Activated naive CD8-positive, alpha-beta T cell treated with anti-CD3 and anti-CD28 coated beads for 36 hours (primary cell): ENCODE measurements at regions not wholly inside any gene's neighbourhood (a gene's known extent, or its start where the extent isn't known, plus 50 kb on each side); places are given as distances from the start of the nearest gene placed in this dataset.

ENCODE experiments used
- DNase-seq: peaks from one replicate; pipeline ENCODE4 v3.0.0; 2021
- H3K27ac Mint-ChIP-seq: one replicate; pipeline ENCODE4 v1.8.0; 2022; ENCODE audit warnings: mild to moderate bottlenecking, moderate library complexity, mixed read lengths
- H3K27me3 Mint-ChIP-seq: one replicate; pipeline ENCODE4 v1.8.0; 2022; ENCODE audit warnings: mild to moderate bottlenecking, mixed read lengths
- H3K36me3 Mint-ChIP-seq: one replicate; pipeline ENCODE4 v1.8.0; 2021; ENCODE audit warnings: mild to moderate bottlenecking, mixed read lengths
- H3K4me1 Mint-ChIP-seq: one replicate; pipeline ENCODE4 v1.8.0; 2021; ENCODE audit warnings: mixed read lengths
- H3K4me3 Mint-ChIP-seq: one replicate; pipeline ENCODE4 v1.8.0; 2022; ENCODE audit warnings: mild to moderate bottlenecking, moderate library complexity, mixed read lengths
- H3K9me3 Mint-ChIP-seq: one replicate; pipeline ENCODE4 v1.8.0; 2022; ENCODE audit warnings: mixed read lengths

- no peaks in the 10 kb centered on the region for H3K4me1 Mint-ChIP-seq
- H3K36me3 Mint-ChIP-seq, result no peaks in the 10 kb centered on the region
- DNase-seq, result no peak
- H3K27me3 Mint-ChIP-seq, result peaks cover 4% of the 10 kb centered on the region
- H3K4me3 Mint-ChIP-seq, result no peak overlapping the region
- no peaks in the 10 kb centered on the region for H3K9me3 Mint-ChIP-seq
- no peak overlapping the region for H3K27ac Mint-ChIP-seq
These were observed 637.7 kb upstream of the FANCL start for GRCh38 chr2:58878778-58879177.

GRCh38 chr2:58876126-58876525, 635.0 kb upstream of the FANCL start:
- DNase-seq, result no peak
- Mint-ChIP-seq H3K27me3 (peaks cover 4% of the 10 kb centered on the region), H3K27ac (no peak overlapping the region), H3K36me3 (no peaks in the 10 kb centered on the region), H3K4me3 (no peak overlapping the region), H3K9me3 (no peaks in the 10 kb centered on the region), H3K4me1 (no peaks in the 10 kb centered on the region)

GRCh38 chr2:58875436-58875835, 634.3 kb upstream of the FANCL start:
- no peaks in the 10 kb centered on the region for H3K4me1 Mint-ChIP-seq
- H3K27me3 Mint-ChIP-seq, result peaks cover 9% of the 10 kb centered on the region
- DNase-seq, result no peak
- H3K36me3 Mint-ChIP-seq, result no peaks in the 10 kb centered on the region
- no peaks in the 10 kb centered on the region for H3K9me3 Mint-ChIP-seq
- no peak overlapping the region for H3K4me3 Mint-ChIP-seq
- no peak overlapping the region for H3K27ac Mint-ChIP-seq

DNA sequence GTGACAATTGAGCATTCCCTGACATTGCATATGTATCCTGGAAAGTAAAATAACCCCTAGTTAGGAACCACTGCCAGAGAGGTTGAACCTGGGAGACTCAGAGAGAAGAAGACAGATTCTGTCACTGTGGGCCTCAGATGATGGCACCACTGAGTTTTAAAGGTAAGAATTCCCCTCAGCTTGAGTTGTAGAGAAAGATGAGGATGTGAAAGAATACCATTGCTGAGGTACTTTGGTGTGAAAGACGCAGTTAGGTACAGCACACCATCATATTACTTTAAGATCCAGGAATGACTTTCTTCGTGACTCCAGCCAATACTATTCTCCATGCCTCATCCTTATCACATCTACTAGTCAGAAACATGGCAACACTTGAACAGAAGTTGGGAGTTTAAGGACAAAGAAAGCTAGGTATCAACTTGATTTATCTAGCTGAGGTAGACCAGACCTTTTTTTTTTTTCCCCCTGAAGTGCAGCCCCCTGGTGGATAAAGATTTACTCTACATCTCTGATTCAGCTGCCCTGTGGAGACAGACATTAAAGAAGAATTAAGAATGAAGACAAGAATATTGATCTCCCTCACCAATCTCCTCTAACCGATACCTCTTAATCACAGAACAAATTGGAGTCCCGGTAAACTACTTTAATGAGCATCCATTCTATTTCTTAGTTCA, 630.5 kb upstream of the FANCL start:
- H3K4me1 Mint-ChIP-seq, result peaks cover 6% of the 10 kb centered on the region
- no peaks in the 10 kb centered on the region for H3K9me3 Mint-ChIP-seq
- H3K27ac Mint-ChIP-seq, result no peak overlapping the region
- no peak for DNase-seq
- H3K27me3 Mint-ChIP-seq, result peaks cover 18% of the 10 kb centered on the region
- no peaks in the 10 kb centered on the region for H3K36me3 Mint-ChIP-seq
- H3K4me3 Mint-ChIP-seq, result no peak overlapping the region

GRCh38 chr2:58870704-58871103, 629.6 kb upstream of the FANCL start:
- Mint-ChIP-seq H3K27me3 (peaks cover 23% of the 10 kb centered on the region), H3K27ac (no peak overlapping the region), H3K4me3 (no peak overlapping the region), H3K9me3 (no peaks in the 10 kb centered on the region), H3K36me3 (no peaks in the 10 kb centered on the region), H3K4me1 (peaks cover 13% of the 10 kb centered on the region)
- DNase-seq, result no peak

DNA sequence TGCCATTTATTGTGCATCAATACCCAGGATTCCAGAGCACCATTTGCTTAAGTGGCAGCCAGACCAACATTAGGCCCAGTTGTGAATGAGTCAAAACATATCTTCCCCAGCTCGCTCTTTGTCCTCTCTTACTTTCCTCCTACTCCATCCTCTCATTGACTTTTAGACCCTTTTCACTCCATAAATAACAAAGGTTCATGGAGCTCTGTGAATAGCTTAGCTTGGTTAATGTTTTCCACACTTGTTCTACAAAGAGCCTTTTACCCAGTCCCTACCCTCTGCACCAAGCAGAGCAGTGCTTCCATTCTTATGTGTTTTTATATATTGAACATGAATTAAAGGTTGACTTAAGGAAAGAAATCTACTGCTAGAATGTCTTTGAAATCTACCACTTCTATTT, 625.8 kb upstream of the FANCL start:
- no peak for DNase-seq
- no peaks in the 10 kb centered on the region for H3K36me3 Mint-ChIP-seq

DNA sequence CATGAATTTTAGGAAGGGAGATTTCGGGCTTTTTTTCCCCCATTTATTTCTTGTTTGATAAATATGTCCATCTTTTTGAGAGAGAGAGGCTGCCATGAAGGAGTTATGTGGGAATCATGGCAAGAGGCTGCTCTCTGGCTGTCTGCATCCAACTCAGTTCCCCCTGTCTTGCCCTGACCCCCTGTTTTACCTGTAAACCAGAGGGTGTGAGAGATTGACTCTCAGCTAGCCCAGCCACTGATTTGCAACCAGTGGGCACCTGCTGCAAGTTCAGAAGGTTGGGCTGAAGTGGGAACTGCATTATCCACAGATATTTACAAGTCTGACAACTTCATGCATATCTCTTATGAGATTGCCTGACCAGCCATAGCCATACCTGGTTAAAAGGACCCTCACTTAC, 625.4 kb upstream of the FANCL start:
- Mint-ChIP-seq H3K4me1 (peaks cover 16% of the 10 kb centered on the region), H3K4me3 (no peak overlapping the region), H3K27me3 (peaks cover 20% of the 10 kb centered on the region)

More for the DNA sequence above, 625.8 kb upstream of the FANCL start:
- no peak overlapping the region for H3K4me3 Mint-ChIP-seq
- H3K27ac Mint-ChIP-seq, result no peak overlapping the region
- peaks cover 20% of the 10 kb centered on the region for H3K27me3 Mint-ChIP-seq
- peaks cover 16% of the 10 kb centered on the region for H3K4me1 Mint-ChIP-seq
- H3K9me3 Mint-ChIP-seq, result no peaks in the 10 kb centered on the region

GRCh38 chr2:58866040-58866439, 624.9 kb upstream of the FANCL start:
- peak; percentile 10 for DNase-seq
- Mint-ChIP-seq H3K4me1 (peaks cover 16% of the 10 kb centered on the region), H3K9me3 (no peaks in the 10 kb centered on the region), H3K4me3 (no peak overlapping the region), H3K36me3 (no peaks in the 10 kb centered on the region), H3K27me3 (peaks cover 20% of the 10 kb centered on the region), H3K27ac (no peak overlapping the region)

More for the DNA sequence above, 625.4 kb upstream of the FANCL start:
- Mint-ChIP-seq H3K9me3 (no peaks in the 10 kb centered on the region), H3K36me3 (no peaks in the 10 kb centered on the region), H3K27ac (no peak overlapping the region)
- DNase-seq, result no peak

DNA sequence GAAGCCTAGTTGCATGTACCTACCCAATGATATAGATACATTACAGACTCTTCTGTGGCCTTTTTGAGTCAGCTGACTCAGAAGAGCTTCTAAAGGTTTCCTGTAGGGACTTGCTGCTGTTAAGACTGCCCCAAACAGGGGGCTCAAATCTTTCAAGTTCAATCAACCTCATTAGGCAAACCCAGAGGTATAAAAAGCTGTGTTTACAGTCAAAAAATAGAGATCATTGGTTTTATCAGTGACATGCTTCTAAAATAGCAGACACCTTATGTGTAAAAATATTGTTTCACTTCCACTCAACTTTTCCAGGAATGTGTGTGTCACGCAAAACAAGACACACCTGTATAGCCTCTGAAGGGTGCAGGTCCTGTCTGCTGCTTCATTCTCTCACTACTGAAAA, 624.3 kb upstream of the FANCL start:
- Mint-ChIP-seq H3K4me3 (no peak overlapping the region), H3K27ac (no peak overlapping the region), H3K9me3 (no peaks in the 10 kb centered on the region), H3K27me3 (peaks cover 15% of the 10 kb centered on the region), H3K36me3 (no peaks in the 10 kb centered on the region), H3K4me1 (peaks cover 16% of the 10 kb centered on the region)
- DNase-seq, result no peak

DNA sequence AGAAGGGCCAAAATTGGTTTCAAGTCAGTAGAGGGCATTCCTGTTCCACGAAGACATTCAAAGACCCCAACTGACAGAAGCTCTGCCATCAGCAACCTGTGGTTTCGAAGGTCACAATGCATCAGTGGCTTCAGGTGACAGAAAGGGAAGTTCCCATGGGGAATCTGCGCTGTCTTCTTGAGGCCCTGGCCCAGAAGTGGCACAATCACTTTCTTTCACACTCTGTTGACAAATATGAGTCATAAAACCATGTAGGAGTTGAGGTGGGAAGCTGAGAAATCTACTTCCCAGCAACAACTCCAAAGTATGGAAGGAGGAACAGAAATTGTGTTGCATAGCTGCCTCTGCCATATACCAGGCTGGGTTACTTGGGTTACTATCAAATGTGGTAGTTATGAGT, 621.1 kb upstream of the FANCL start:
- Mint-ChIP-seq H3K4me1 (peaks cover 16% of the 10 kb centered on the region), H3K27ac (no peak overlapping the region), H3K36me3 (no peaks in the 10 kb centered on the region), H3K27me3 (peaks cover 6% of the 10 kb centered on the region), H3K4me3 (no peak overlapping the region), H3K9me3 (no peaks in the 10 kb centered on the region)
- DNase-seq, result no peak

DNA sequence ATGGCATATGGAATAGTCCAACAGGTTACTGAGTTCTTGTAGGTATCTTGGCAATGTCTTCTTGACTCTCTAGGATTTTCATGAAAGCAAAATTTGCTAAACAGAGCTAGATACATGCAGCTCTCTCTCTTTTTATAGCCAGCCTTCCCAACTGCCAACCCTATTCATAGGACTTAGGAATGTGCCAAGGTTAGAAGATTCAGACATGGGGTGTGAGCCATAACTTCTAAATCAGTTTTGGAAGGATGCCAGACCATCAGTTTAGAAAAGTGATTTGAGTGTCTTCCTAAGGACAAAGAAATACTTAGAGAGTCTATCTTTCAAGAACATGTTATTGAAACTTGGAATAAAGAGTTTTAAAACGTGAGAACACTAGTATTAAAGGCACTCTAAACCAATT, 619.5 kb upstream of the FANCL start:
- Mint-ChIP-seq H3K4me1 (peaks cover 2% of the 10 kb centered on the region), H3K9me3 (no peaks in the 10 kb centered on the region), H3K4me3 (no peak overlapping the region), H3K27ac (no peak overlapping the region), H3K27me3 (no peaks in the 10 kb centered on the region), H3K36me3 (no peaks in the 10 kb centered on the region)
- DNase-seq, result no peak

DNA sequence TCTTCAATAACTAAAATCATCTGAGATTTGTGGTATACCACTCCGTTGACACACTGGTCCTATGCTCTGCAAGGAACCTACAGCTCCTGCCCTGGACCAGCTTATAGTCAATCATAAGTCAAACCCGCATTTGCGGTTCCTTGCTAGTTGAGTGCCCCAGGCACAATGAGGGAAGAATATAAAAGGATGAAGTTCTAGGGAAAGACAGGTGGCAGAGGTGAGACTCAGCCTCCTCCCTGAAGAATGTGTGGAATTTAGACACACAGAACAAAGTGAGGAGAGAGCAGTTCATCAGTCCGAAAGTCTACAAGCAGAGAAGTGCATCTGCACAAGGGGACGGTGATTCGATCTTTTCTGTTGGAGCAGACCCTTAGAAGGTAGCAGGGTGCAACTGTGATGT, 615.0 kb upstream of the FANCL start:
- Mint-ChIP-seq H3K27me3 (no peaks in the 10 kb centered on the region), H3K9me3 (no peaks in the 10 kb centered on the region), H3K4me1 (no peaks in the 10 kb centered on the region), H3K27ac (no peak overlapping the region), H3K4me3 (no peak overlapping the region), H3K36me3 (no peaks in the 10 kb centered on the region)
- DNase-seq, result no peak

DNA sequence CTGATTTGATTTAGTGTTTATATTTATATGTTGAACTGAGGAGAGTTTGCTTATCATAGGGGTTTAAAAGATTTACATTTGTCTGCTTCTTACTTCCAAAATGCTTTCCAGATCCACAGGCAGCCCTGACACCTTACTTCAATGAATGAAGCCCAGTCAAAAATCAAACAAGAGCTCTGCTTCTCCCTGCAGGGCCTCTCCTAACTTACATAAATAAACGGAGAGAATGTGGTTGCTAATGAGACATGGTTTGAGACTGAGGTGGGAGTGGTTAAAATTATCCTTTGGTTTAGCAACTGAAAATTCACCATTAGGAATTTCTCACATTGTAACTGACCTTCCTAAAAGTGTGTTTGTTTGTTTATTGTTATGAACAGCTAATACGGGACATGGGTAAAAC, 612.3 kb upstream of the FANCL start:
- H3K4me3 Mint-ChIP-seq, result no peak overlapping the region

GRCh38 chr2:58852905-58853304, 611.8 kb upstream of the FANCL start:
- Mint-ChIP-seq H3K4me1 (no peaks in the 10 kb centered on the region), H3K4me3 (no peak overlapping the region), H3K27me3 (no peaks in the 10 kb centered on the region), H3K9me3 (no peaks in the 10 kb centered on the region), H3K36me3 (no peaks in the 10 kb centered on the region), H3K27ac (no peak overlapping the region)
- DNase-seq, result no peak

More for the DNA sequence above, 612.3 kb upstream of the FANCL start:
- Mint-ChIP-seq H3K27me3 (no peaks in the 10 kb centered on the region), H3K9me3 (no peaks in the 10 kb centered on the region), H3K36me3 (no peaks in the 10 kb centered on the region), H3K27ac (no peak overlapping the region), H3K4me1 (no peaks in the 10 kb centered on the region)
- no peak for DNase-seq

- H3K27ac Mint-ChIP-seq, result no peak overlapping the region
- H3K4me1 Mint-ChIP-seq, result no peaks in the 10 kb centered on the region
- DNase-seq, result no peak
- H3K9me3 Mint-ChIP-seq, result no peaks in the 10 kb centered on the region
- no peaks in the 10 kb centered on the region for H3K36me3 Mint-ChIP-seq
- no peak overlapping the region for H3K4me3 Mint-ChIP-seq
- no peaks in the 10 kb centered on the region for H3K27me3 Mint-ChIP-seq
These were observed 611.1 kb upstream of the FANCL start for GRCh38 chr2:58852243-58852642.

GRCh38 chr2:58851598-58851997, 610.5 kb upstream of the FANCL start:
- Mint-ChIP-seq H3K4me3 (no peak overlapping the region), H3K27ac (no peak overlapping the region), H3K4me1 (no peaks in the 10 kb centered on the region), H3K36me3 (no peaks in the 10 kb centered on the region), H3K9me3 (no peaks in the 10 kb centered on the region), H3K27me3 (peaks cover 3% of the 10 kb centered on the region)
- DNase-seq, result no peak
